GM19328 (cell line): ENCODE measurements at regions not wholly inside any gene's neighbourhood (a gene's known extent, or its start where the extent isn't known, plus 50 kb on each side); places are given as distances from the start of the nearest gene placed in this dataset.
"Not testable (repeated sequence)": the region's sequence is repeated elsewhere in the genome, so short reads cannot be mapped to it uniquely, and the experiment has no call there.

Source experiments
- ATAC-seq: cut with Tn5 transposase; IDR thresholded peaks from one replicate; pipeline ENCODE4 v1.9.1; 2021; ENCODE audit warnings: mild to moderate bottlenecking, moderate library complexity; ENCODE audit not compliant: unreplicated experiment

DNA sequence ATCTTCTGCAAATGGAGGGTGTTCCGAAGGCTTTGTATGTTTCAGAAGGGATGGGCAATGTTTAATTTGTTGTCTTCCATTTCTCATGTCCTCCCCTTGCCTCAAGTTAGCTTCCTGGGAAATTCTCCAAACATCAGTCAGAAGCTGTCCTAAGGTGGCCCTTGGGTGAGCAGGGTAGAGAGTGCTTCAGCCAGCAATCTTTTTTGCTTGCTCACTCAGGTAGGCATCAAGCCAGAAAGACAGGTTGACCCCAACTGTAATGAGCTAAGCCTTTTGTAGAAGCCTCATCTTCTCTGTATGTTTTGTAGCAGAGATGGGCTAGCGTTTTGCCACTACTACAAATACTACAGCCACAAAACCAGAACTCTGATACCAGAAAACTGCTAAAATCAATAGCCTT, 321.5 kb upstream of the FAM78B start:
- no peak for ATAC-seq

DNA sequence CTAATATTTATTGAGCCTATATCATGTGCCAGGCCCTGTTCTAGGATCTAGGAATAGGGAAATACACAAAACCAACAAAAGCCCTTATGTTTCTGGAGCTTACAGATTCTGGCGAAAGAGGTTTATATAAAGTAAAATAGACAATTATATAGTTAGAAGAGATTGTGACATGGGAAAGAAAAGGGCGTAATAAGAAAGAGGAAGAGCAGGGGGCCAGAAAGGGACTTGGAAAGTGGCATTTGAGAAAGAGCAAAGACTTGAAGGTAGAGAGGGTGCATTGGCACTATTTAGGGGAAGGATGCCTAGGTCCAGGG, 322.5 kb upstream of the FAM78B start:
- no peak for ATAC-seq

DNA sequence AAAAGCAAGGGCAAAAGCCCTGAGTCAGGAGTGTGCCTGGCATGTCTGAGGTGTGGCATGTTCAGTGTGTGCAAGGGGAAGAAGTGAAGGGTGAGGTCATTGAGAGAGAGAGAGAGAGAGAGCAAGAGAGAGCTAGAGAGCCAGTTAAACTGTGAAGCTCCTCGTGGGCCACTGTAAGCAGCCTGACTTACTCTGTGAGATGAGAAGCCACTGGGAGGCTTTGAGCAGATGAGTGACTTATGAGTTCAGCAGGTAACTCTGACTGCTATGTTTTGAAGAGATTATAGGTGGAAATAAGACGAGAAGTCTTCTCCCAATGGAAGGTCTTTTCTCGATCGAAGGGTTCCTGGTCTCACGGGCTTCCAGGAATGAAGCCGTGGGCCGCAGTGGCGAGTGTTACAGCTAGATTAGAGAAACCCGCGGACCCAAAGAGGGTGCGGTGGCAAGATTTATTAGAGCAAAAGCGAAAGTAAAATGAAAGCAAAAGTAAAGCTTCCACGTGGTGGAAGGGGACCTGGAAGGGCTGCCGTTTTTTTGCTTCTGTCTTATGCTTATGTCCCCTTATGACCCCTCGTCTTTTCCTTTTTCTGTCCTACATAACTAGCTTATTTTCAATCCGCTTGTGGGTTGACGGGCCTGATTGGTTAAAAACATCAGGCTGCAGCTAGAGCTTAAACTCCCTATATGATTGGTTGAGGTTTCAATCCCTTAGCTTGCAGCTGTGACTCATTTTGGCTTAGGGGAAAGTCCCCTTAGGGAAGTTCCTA, 323.1 kb upstream of the FAM78B start:
- peak; percentile 82 for ATAC-seq

DNA sequence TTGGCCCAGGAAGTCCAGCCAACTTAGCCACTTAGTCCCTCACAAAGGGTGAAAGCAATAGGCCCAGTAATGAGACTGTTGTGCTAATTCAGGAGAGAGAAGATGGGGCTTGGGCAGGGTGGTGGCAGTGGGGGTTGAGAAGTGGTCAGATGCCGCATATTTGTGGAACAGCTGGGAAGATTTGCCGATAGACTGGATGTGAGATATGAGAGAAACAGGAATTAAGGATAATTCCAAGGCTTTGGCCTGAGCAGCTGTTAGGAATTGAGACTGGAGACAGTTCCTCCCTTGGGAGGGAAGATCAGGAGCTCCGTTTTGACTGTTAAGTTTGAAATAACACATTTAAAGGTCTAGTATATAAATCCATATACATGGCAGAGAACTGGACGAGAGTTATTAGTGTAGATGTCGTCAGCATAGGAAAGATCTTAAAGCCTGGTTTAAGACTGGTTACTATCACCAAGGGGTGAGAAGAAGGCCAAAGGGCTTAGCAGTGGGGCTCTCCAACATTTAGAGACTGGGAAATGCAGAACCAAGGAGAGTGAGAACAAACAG, 323.7 kb upstream of the FAM78B start:
- ATAC-seq = no peak

DNA sequence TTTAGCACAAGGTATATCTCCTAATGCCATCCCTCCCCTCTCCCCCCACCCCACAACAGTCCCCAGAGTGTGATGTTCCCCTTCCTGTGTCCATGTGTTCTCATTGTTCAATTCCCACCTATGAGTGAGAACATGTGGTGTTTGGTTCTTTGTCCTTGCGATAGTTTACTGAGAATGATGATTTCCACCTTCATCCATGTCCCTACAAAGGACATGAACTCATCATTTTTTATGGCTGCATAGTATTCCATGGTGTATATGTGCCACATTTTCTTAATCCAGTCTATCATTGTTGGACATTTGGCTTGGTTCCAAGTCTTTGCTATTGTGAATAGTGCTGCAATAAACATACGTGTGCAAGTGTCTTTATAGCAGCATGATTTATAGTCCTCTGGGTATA, 327.0 kb upstream of the FAM78B start:
- ATAC-seq = not testable (repeated sequence)

DNA sequence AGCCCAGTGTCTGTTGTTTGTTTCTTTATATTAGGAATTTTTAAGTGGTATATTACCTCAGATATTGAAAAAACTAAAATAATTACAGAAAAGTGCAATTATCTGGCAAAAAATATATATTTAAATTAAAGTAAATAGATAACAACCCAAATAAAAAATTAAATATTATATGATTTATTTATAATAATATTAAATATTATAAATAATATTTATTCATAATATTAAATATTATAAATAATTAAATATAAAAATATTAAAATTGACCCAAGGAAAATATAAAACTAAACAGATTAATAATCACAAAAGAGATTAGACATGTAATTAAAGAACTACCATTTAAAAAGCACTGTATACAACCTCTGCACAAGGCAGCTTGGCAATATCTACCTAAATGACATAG, 331.9 kb upstream of the POGK start:
- no peak for ATAC-seq

DNA sequence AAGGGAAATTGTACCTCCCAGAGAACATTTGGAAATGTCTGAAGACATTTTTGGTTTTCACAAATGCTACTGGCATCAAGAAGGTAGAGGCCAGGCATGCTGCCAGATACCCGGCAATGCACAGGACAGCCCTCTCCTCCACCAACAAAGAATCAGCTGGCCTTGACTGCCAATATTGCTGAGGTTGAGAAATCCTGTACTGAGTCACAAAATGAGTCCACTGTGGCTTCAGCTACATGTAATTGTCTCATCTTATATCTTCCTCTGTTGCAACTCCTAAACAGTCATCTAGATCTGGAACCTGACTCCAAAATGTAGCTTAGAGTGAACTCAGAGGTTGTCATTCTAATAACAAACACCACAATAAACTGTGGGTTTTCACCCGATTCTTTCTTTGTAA, 327.5 kb upstream of the POGK start:
- no peak for ATAC-seq

DNA sequence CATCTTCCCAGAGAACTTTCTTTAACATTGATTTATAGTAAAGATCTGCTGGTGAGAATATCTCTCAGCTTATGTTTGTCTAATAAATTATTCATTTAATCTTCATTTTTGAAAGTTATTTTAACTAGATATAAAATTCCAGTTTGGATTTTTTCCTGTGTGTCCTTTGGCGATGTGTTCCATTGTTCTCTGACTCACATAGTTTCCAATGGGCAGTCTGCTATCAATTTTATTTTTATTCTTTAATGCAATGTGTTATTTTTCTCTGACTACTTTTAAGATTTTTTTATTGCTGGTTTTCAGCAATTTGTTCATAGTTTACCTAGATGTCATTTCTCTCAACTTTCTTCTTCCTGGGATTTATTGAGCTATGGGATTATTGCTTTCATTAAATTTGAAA, 325.2 kb upstream of the POGK start:
- no peak for ATAC-seq

DNA sequence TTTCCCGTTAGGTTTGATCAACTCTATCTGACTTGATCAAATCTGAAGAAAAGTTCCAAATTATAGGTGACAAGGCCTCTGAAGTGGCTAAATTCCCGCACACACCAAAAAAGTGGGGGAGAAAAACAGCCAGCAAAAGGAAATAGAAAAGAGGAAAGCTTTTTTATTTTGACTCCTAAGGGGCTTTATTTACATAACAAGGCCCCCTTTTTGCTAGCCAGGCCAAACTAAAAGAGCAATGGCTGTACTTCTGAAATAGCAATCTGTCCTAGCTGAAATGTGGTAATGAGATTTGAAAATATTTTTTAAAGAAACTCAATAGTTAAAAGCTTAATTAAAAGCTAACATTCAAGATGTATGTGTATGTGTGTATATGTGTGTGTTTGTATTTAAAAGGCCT, 311.5 kb upstream of the POGK start:
- ATAC-seq = no peak

DNA sequence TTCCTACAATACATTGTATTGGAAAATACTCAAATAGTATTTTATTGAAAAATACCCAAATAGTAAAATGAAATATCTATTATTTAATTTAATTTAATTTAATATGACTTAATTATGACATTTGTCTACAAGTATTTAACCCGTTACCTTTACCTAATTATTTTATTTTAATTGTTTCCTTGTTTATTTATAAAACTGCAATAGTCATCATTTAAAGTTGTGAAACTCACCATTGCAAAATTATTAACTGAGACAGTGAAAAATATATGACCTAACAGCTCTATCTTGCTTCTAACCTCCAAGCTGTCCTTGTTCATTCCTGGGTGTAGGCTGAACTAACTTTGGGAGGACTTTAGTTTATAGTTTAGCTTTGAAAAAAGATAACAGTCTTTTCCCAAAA, 300.6 kb upstream of the POGK start:
- ATAC-seq = no peak

DNA sequence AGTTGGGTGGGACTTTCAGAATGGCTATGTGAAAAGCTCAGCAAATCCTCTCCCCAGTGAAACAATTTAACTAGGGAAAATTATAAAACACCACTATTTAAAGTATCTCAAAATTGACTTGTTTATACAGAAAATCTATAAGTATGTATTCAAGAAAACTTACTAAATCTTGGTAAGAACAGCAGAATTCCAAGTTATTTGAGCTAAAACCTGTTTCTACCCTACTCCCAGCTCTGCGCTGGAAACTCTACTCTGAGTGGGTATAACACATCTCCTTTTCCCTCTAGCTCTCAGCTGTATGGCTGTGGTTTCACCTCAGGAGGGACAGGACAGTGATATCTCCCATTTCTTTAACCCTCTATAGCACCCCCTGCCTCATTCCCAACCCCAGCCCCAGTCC, 295.2 kb upstream of the POGK start:
- ATAC-seq = no peak

DNA sequence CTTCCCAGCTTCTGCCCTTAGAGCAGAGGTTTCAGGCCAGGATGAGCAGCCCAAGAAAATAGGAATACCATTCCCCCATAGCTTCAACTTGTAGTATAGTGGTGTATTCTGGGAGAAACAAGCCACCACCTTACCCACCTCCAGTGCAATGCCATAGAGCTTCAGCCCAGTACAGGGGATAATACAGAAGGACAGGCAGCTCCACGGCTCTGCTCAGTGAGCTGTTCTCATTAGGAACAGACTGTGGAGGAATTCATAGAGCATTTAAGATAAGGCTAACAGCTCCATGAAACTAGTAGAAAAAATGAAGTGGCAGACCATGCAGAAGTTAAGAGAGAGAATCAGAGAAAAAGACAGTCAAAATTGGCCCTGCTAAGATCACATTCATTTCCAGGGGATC, 294.7 kb upstream of the POGK start:
- ATAC-seq = no peak

DNA sequence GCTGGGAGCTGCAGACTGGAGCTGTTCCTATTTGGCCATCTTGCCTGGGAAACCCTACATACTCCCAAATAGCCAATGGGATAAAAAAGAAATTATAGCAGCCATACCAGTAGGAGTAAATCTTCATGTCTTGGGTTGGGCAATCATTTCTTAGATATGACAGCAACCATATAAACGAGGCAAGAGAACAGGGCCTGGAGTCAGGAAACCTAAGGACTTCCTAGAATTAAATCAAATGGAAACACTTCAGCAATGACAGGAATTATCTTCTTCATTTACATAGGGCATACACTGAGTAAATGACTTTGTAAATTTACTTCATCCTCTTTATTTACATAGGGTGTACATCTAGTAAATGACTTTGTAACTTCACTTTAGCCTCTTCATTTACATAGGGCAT, 286.6 kb upstream of the POGK start:
- ATAC-seq = no peak

DNA sequence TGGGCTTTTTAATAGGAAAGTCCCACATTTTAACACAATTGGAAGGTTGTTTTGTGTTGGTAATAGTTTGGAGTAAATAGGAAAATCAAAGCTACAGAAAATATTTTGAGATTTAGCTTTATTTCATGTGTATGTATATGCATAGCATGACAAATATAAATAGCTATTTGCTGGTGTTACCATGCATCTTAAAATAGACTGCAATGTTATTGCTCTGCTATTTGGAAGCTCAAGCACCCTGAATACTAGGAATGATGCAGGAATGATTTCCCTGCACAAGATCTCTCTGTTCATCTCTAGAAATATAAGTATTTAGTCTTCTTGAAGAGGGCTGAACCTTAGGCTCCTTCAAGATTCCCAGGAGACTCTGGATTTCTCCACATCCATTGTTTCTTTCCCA, 268.3 kb upstream of the POGK start:
- ATAC-seq = no peak

DNA sequence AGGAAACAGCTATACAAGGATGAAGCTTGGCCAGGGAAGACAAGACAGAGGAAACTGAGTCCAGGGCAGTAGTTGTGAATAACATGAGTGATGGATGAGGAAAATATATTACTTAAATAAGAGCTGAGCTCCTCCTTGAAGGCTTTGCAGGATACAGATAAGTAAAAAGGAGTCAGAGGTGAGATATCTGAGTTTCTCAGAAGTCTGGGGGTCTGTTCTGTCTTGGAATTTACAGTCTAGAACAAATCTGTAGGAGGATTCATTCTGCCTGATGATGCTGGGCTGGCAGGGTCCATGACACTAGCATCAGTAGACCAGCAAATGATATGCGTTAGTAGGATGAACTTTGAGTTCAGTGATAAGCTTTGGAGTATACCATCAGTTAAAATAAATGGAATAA, 266.1 kb upstream of the POGK start:
- no peak for ATAC-seq

DNA sequence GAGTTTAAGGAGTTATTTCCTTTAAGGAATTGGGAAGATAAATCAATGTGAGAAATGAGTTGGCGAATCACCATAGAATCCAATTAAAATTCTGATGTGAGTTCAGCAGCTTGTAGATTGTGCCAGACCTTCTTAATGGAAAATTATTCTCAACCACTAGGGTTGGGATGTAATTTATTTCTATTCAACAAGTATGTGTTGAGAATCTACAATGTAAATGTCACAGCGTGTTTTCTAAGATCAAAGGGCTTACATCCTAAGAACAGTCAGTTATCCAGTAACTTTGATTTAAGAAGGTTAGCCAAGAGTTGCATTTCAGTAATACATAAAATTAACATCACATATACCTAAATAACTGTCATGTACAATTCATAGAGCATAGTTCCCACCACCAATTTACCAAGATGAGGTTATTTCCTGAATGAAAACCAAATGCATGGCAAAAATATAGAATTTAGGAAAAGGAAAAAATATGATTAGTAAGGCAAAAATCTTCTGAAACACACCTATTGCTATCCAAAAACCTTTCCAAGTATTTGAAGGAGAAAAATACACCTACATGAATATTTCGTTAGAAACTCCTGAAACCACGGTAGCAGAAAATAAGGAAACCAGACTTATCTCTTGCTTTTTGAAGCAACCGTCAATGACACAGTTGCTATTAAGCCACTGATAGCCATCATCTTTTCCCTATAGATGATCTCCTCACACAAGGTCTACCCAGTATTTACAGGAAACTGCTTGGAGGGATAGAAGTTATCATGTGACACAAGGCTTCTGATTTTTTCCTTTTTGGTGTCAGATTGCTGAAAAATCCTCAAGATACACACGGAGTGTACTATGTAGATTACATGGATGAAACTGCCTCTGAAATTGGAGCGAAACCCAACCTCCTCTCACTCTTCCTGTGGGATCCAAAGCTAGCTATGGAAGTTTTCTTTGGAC, 259.4 kb upstream of the POGK start:
- ATAC-seq = no peak

DNA sequence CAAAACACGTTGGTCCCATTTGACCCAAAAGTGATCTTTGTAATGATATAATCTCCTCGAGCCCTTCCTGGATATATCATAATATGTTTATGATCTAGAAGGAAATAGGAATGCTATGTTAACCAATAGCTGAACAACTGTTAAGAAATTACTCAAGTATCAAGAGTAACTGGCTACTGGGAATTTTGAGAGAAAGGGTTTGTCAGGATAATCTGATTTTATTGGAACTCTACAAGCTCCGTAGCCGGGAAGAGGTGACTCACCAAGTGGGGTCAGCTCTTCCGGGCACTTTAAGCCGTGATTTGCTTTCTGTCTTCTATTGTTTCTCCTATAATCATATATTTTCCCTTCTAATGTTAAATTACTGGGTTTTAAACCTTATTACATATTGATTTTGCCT, 250.5 kb upstream of the POGK start:
- ATAC-seq = no peak

DNA sequence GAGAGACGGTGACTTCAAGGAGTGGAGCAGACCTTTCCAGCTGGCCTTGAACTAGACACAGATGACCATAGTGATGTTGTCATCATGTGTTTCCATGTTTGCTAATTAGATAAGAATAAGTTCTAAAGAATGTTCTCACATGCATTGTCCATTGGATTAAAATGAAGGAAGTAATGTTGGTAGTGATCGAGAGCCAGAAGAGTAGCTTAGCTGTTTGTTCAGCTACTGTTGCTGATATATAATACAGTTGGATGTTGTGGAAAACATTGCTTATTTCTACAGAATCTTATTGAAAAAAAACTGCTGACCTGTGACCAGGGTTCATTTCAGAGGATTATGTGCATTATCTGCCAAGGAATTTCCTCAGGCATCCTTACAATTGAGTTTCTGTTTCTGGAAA, 249.1 kb upstream of the POGK start:
- no peak for ATAC-seq

DNA sequence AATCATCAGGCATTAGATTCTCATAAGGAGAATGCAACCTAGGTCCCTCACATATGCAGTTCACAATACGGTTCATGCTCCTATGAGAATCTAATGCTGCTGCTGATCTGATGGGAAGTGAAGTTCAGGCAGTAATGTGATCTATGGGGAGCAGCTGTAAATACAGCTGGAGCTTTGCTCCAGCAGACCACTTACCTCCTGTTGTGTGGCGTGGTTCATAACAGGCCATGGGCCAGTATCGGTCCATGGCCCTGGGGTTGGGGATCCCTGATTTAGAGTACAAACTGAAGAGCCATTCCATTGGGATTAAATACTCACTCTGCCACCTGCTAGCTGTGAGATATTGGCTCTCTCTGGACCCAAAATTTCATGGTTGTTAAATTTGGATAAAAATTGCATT, 244.6 kb upstream of the POGK start:
- ATAC-seq = no peak

DNA sequence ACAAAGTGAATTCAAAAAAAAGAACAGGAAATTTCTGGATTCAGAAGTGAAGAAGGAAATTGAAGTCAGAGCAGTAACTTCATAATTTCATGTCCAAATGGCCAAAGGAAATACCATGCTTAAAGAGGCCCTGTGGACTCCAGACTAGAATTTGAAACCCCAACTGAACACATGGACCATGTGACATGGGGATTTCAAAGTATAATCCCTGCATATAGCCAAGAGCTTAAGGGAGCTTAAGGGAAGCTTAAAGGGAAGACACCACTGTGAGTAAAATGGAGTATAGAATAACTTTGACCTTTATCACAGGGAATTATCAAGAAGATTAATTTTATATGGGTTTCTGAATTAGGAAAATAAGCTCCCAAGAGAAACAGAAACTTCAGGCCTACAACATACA, 241.8 kb upstream of the POGK start:
- no peak for ATAC-seq

DNA sequence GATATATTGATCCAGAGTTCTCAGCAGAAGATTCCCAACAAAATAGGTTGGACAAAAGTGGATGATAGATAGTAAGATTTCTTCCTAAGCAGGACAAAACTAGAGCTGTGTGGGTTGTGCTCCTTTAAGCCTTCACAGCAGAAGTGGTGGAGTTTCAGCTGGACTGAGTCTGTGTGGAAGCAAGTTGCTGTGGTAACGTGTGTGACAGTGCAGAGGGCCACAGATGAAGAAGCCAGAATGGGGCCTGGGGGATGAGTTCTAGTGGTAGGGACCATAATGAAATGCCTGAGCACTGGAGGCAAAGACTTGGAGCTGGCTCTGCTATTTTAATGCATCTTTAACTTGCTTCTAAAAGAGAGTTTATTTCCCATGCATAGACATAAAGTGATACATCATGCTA, 238.7 kb upstream of the POGK start:
- ATAC-seq = no peak

DNA sequence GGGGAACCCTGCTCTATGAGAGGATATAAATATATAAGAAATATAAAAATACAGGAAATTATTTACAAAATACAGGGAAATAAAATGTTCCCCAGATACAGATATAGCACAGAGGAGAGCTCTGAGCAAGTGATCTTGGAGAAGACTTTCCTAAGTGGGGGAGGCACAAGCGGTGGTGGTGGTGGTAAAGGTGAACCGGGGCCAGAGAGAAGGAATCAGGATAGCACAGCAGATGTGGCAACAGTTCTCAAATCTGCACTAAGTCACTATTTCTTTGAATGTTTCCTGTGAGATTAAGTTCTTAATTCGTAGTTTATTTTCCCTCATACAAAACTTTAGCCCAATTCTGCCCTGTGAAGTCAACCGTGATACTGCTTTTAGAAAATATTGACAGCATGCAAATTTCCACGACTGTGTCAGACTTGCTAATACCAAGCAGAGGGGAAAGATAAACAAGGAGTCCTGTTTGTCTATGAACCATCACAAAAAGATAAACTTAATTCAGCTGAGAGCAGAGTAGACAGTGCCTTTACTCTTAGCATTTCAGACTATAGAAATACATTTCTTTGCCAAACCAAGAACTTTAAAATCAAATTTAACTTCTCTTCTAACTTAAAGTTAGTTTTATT, 237.5 kb upstream of the POGK start:
- no peak for ATAC-seq
